Activated naive CD8-positive, alpha-beta T cell treated with anti-CD3 and anti-CD28 coated beads, Interleukin-2, amount 50 U/mL, for 24 hours (primary cell): ENCODE measurements at regions not wholly inside any gene's neighbourhood (a gene's known extent, or its start where the extent isn't known, plus 50 kb on each side); places are given as distances from the start of the nearest gene placed in this dataset.

Experiments
- ATAC-seq: fragments of 150-1000 bp; cut with Tn5 transposase; one replicate; pipeline ENCODE4 v1.10.0; 2021
- DNase-seq: peaks from one replicate; pipeline ENCODE4 v3.0.0; 2021
- H3K27ac Mint-ChIP-seq: one replicate; pipeline ENCODE4 v1.8.0; 2021; ENCODE audit warnings: mild to moderate bottlenecking, mixed read lengths
- H3K27me3 Mint-ChIP-seq: one replicate; pipeline ENCODE4 v1.8.0; 2021; ENCODE audit warnings: mixed read lengths
- H3K36me3 Mint-ChIP-seq: one replicate; pipeline ENCODE4 v1.8.0; 2021; ENCODE audit warnings: low read depth, mixed read lengths
- H3K4me1 Mint-ChIP-seq: one replicate; pipeline ENCODE4 v1.8.0; 2021; ENCODE audit warnings: mixed read lengths
- H3K4me3 Mint-ChIP-seq: one replicate; pipeline ENCODE4 v1.8.0; 2021; ENCODE audit warnings: mild to moderate bottlenecking, moderate library complexity, mixed read lengths
- H3K9me3 Mint-ChIP-seq: one replicate; pipeline ENCODE4 v1.8.0; 2021; ENCODE audit warnings: mixed read lengths

- Mint-ChIP-seq H3K4me3 (no peak overlapping the region), H3K36me3 (no peaks in the 10 kb centered on the region), H3K27ac (no peak overlapping the region), H3K27me3 (no peaks in the 10 kb centered on the region), H3K4me1 (no peaks in the 10 kb centered on the region), H3K9me3 (peaks cover 10% of the 10 kb centered on the region)
- ATAC-seq (no peak), DNase-seq (no peak)
Observed at GRCh38 chr4:126736133-126736518, 896.6 kb upstream of the INTU start.

DNA sequence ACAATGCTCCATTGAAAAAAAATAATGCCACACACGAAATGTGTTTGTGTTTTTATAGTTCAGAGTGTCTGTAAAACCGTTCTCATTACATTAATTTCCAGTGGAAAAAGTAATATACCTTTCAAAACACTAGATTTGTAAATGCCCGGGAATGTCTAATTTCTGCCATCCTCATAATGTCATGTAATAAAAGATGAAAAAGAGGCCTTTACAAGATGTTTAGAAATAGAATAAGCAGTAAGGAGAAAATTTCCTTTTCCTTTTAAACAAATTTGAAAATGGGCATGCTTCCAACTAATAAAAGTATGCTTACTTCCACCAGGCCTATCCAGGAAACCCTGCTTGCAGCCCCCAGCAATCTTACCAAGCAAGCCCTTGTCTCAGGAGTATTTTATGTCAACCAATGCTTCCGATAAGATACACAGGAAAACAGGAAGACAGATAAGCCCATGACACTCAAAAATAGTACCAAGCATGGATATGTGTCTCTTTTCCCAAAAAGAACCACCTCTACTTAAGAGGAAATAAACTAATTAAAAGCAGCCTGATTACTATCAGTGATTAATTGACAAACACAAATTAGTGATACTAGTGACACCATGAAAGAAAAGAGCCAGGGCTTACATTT lies 894.7 kb upstream of the INTU start:
- no peak for ATAC-seq
- Mint-ChIP-seq H3K4me1 (no peaks in the 10 kb centered on the region), H3K4me3 (no peak overlapping the region)

DNA sequence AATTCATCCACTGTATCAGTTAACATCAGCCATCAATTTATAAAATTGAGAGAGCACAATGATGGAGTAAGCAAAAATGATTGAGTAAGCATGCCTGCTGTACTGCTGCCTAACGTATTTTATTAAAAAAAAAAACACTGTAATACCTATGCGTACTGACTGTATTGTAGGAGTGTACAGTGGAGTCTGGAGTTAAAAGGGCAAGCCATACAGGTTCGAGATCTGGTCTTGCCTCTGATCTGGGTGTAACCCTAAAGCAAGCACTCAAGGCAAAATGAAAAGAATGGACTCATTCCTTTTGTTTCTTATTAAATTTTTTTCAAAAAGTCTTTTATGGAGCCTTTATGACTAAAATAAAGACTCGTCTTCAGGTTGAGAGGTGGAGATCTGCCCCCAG lies 894.2 kb upstream of the INTU start:
- H3K9me3 Mint-ChIP-seq = peaks cover 8% of the 10 kb centered on the region

More for the DNA sequence above, 894.7 kb upstream of the INTU start:
- Mint-ChIP-seq H3K36me3 (no peaks in the 10 kb centered on the region), H3K27ac (no peak overlapping the region), H3K27me3 (no peaks in the 10 kb centered on the region), H3K9me3 (peaks cover 8% of the 10 kb centered on the region)
- DNase-seq = no peak

GRCh38 chr4:126738926-126739325 lies 893.8 kb upstream of the INTU start:
- Mint-ChIP-seq H3K9me3 (peaks cover 8% of the 10 kb centered on the region), H3K27me3 (no peaks in the 10 kb centered on the region), H3K4me3 (no peak overlapping the region), H3K4me1 (no peaks in the 10 kb centered on the region), H3K36me3 (no peaks in the 10 kb centered on the region), H3K27ac (no peak overlapping the region)
- no peak for ATAC-seq
- no peak for DNase-seq

More for the DNA sequence above, 894.2 kb upstream of the INTU start:
- no peak overlapping the region for H3K4me3 Mint-ChIP-seq
- DNase-seq = no peak
- H3K27me3 Mint-ChIP-seq = no peaks in the 10 kb centered on the region
- H3K27ac Mint-ChIP-seq = no peak overlapping the region
- no peak for ATAC-seq
- no peaks in the 10 kb centered on the region for H3K4me1 Mint-ChIP-seq
- no peaks in the 10 kb centered on the region for H3K36me3 Mint-ChIP-seq

DNA sequence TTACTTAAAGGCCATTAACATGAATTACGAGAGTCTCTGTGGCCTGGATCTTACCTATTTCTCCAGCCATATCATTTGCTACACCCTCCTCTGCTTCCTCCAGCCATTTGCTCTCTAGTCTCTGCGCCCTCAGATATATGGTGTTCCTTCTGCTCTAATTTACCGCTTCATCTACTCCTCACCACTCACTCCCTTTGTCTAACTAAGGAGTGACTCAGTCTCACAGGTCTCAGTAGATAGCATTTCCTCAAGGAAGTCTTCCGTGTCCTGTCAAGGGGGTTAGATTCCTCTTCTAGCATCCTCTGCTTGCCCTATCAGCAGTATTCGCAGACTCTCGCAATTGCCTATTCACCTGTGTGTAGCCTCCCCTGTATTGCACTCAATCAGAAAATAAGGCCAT lies 892.1 kb upstream of the INTU start:
- DNase-seq (no peak), ATAC-seq (no peak)
- H3K4me1 Mint-ChIP-seq = no peaks in the 10 kb centered on the region

GRCh38 chr4:126742048-126742447 lies 890.7 kb upstream of the INTU start:
- no peaks in the 10 kb centered on the region for H3K27me3 Mint-ChIP-seq
- H3K9me3 Mint-ChIP-seq = peaks cover 15% of the 10 kb centered on the region
- no peak for ATAC-seq
- H3K27ac Mint-ChIP-seq = no peak overlapping the region
- no peak for DNase-seq
- no peaks in the 10 kb centered on the region for H3K36me3 Mint-ChIP-seq
- H3K4me3 Mint-ChIP-seq = no peak overlapping the region
- H3K4me1 Mint-ChIP-seq = no peaks in the 10 kb centered on the region

More for the DNA sequence above, 892.1 kb upstream of the INTU start:
- Mint-ChIP-seq H3K27ac (no peak overlapping the region), H3K4me3 (no peak overlapping the region), H3K9me3 (peaks cover 8% of the 10 kb centered on the region), H3K36me3 (no peaks in the 10 kb centered on the region), H3K27me3 (no peaks in the 10 kb centered on the region)

DNA sequence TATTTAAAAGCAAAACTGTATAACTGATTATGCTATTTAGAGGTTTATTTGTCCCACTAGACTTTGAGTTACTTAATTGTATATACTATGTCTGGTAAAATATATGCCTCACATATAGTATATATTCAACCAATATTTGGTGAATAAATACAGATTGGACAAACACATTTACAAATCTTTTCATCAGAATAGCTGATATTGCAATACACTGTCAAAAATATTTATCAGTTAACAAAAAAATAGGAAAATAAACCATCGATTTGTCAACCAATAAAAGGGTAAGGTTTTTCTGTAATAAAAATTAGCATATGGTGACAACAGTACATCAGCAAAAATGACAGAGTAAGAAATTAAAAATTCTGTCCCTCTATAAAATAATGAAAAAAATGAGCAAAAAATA lies 889.9 kb upstream of the INTU start:
- DNase-seq (no peak), ATAC-seq (no peak)
- Mint-ChIP-seq H3K9me3 (peaks cover 11% of the 10 kb centered on the region), H3K27me3 (no peaks in the 10 kb centered on the region), H3K4me1 (no peaks in the 10 kb centered on the region), H3K27ac (no peak overlapping the region), H3K4me3 (no peak overlapping the region), H3K36me3 (no peaks in the 10 kb centered on the region)

DNA sequence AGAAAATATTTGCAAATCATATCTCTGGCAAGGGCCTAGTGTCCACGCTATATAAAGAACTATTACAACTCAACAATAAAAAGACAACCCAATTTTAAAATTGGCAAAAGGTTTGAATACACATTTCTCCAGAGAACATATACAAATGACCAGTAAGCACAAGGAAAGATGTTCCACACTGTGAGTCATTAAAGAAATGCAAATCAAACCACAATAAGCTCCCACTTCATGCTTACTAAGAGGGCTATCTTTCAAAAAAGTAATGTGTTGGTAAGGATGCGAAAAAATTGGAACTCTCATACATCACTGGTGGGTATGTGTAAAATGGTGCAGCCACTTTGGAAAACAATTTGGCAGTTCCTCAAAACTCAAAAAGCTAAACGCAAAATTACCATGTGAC lies 884.0 kb upstream of the INTU start:
- no peak for DNase-seq

GRCh38 chr4:126750723-126751122 lies 882.0 kb upstream of the INTU start:
- DNase-seq (no peak), ATAC-seq (no peak)
- Mint-ChIP-seq H3K9me3 (peaks cover 16% of the 10 kb centered on the region), H3K27ac (no peak overlapping the region), H3K4me3 (no peak overlapping the region), H3K27me3 (no peaks in the 10 kb centered on the region), H3K4me1 (no peaks in the 10 kb centered on the region), H3K36me3 (no peaks in the 10 kb centered on the region)

More for the DNA sequence above, 884.0 kb upstream of the INTU start:
- Mint-ChIP-seq H3K27me3 (no peaks in the 10 kb centered on the region), H3K9me3 (peaks cover 16% of the 10 kb centered on the region), H3K27ac (no peak overlapping the region), H3K36me3 (no peaks in the 10 kb centered on the region), H3K4me3 (no peak overlapping the region), H3K4me1 (no peaks in the 10 kb centered on the region)
- no peak for ATAC-seq

GRCh38 chr4:126752126-126752525 lies 880.6 kb upstream of the INTU start:
- Mint-ChIP-seq H3K4me3 (no peak overlapping the region), H3K27me3 (no peaks in the 10 kb centered on the region), H3K27ac (no peak overlapping the region), H3K9me3 (peaks cover 13% of the 10 kb centered on the region), H3K36me3 (no peaks in the 10 kb centered on the region), H3K4me1 (no peaks in the 10 kb centered on the region)
- DNase-seq = no peak
- no peak for ATAC-seq

DNA sequence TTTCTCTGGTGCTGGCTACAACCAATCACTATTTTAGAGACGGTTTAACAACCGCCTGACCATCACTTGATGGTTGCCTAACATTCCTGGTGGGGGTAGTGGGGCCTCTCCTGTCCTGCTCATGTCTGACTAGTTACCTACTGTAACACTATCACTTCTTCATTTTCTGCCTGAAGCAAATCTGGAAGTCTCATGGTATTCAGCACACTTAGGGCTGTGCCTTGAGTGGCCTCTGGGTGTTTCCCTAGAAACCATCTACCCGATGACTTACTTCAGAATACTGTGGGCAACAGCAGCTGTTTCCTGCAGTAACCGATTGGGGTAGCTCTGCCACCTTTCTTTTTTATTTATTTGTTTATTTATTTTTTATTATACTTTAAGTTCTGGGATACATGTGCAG lies 880.1 kb upstream of the INTU start:
- Mint-ChIP-seq H3K4me3 (no peak overlapping the region), H3K36me3 (no peaks in the 10 kb centered on the region), H3K27ac (no peak overlapping the region), H3K4me1 (no peaks in the 10 kb centered on the region), H3K27me3 (no peaks in the 10 kb centered on the region), H3K9me3 (peaks cover 15% of the 10 kb centered on the region)
- DNase-seq = no peak
- no peak for ATAC-seq

DNA sequence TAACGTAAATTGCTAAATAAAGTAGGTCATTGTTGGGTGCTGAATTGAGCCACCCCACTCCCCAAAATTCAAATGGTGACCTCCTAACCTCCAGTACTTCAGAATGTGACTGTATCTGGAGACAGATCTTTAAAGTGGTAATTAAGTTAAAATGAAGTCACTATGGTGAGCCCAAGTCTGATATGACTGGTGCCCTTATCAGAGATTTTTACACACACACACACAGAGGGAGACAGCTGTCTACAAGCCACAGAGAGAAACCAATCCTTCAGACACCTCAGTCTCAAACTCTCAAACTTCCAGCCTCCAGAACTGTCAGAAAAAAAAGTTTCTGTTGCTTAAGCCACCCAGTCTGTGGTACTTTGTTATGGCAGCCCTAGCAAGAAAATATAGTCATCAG lies 879.2 kb upstream of the INTU start:
- no peaks in the 10 kb centered on the region for H3K27me3 Mint-ChIP-seq
- no peak overlapping the region for H3K4me3 Mint-ChIP-seq
- H3K36me3 Mint-ChIP-seq = no peaks in the 10 kb centered on the region
- ATAC-seq (no peak), DNase-seq (no peak)
- H3K9me3 Mint-ChIP-seq = peaks cover 12% of the 10 kb centered on the region
- no peak overlapping the region for H3K27ac Mint-ChIP-seq
- no peaks in the 10 kb centered on the region for H3K4me1 Mint-ChIP-seq

GRCh38 chr4:126755506-126755905 lies 877.3 kb upstream of the INTU start:
- no peaks in the 10 kb centered on the region for H3K36me3 Mint-ChIP-seq
- no peak overlapping the region for H3K27ac Mint-ChIP-seq
- H3K9me3 Mint-ChIP-seq = peaks cover 16% of the 10 kb centered on the region
- no peaks in the 10 kb centered on the region for H3K4me1 Mint-ChIP-seq
- DNase-seq = no peak
- H3K27me3 Mint-ChIP-seq = no peaks in the 10 kb centered on the region
- no peak for ATAC-seq
- H3K4me3 Mint-ChIP-seq = no peak overlapping the region

GRCh38 chr4:126756050-126756829 lies 876.5 kb upstream of the INTU start:
- DNase-seq (no peak), ATAC-seq (no peak)
- no peaks in the 10 kb centered on the region for H3K4me1 Mint-ChIP-seq
- H3K9me3 Mint-ChIP-seq = peaks cover 9% of the 10 kb centered on the region
- H3K27ac Mint-ChIP-seq = no peak overlapping the region
- H3K36me3 Mint-ChIP-seq = no peaks in the 10 kb centered on the region
- H3K4me3 Mint-ChIP-seq = no peak overlapping the region
- H3K27me3 Mint-ChIP-seq = no peaks in the 10 kb centered on the region

DNA sequence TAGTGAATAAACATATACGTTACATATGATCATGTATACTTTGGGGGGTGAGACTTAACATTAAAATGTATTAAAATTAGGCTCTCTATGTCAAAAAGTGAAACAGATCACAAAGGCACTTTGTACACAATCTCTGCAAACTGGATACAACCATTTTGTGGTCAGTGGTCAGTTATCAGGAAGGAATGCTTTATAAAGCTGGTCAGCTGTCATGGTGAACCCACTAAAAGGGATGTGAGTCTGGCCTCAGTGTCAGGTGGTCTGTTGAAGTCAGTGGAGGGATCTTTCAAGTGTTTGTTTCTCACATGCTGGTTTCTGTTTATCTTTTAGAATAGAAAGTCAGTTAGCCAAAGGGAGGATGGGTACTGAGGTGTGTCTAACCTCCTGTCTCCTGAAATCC lies 875.5 kb upstream of the INTU start:
- Mint-ChIP-seq H3K9me3 (peaks cover 9% of the 10 kb centered on the region), H3K27ac (no peak overlapping the region), H3K36me3 (no peaks in the 10 kb centered on the region), H3K4me3 (no peak overlapping the region), H3K4me1 (no peaks in the 10 kb centered on the region), H3K27me3 (no peaks in the 10 kb centered on the region)
- ATAC-seq (no peak), DNase-seq (no peak)
